Fibroblast of the aortic adventitia (primary cell): ENCODE measurements at regions not wholly inside any gene's neighbourhood (a gene's known extent, or its start where the extent isn't known, plus 50 kb on each side); places are given as distances from the start of the nearest gene placed in this dataset.

Source experiments
- DNase-seq: peaks from one replicate; pipeline ENCODE4 v3.0.0-alpha.2; 2010; ENCODE audit warnings: low read depth
- H3K4me3 ChIP-seq: 2 replicates; pipeline ENCODE4 v1.5.1; 2011; ENCODE audit warnings: low read depth, mild to moderate bottlenecking, control low read depth, low read length, moderate library complexity
- TF ChIP-seq, protein P1 (sequence below): IDR thresholded peaks from 2 replicates; pipeline ENCODE4 v1.5.1; 2011; ENCODE audit warnings: mild to moderate bottlenecking, low read length, control low read depth, inconsistent platforms; ENCODE audit not compliant: insufficient read depth

DNA sequence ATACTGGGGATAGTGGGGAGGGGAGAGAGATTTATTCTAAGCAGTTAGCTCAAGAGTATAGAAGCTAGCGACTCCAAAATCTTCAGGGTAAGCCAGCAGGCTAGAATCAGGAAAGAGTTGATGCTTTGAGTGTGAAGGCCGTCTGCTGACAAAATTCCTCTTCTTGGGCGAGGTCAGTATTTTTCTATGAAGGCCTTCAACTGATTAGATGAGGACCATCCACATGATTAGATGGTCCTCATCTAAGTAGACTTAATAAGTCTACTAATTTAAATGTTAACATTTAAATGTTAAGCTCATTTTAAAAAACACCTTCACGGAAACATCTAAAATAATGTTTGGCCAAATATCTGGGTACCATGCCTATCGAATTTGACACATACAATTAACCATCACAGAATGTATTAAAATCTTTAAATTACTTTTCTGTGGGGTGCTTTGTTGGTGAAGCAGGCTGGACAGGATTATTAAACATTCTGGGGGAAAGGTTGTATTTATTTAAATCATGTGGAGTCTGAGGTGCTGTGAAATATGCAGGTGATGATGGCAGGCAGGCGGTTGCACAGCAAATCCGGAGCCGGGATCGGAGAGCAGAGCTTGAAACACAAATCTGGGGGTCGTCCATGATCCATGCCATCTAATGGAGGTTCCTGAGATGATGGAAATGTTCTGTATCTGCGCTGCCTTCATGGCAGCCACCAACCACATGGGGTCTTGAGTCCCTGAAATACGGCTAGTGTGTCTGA, 49.8 kb upstream of the ADORA2B start:
- no peak overlapping the region for H3K4me3 ChIP-seq
- TF ChIP-seq, protein P1, sequence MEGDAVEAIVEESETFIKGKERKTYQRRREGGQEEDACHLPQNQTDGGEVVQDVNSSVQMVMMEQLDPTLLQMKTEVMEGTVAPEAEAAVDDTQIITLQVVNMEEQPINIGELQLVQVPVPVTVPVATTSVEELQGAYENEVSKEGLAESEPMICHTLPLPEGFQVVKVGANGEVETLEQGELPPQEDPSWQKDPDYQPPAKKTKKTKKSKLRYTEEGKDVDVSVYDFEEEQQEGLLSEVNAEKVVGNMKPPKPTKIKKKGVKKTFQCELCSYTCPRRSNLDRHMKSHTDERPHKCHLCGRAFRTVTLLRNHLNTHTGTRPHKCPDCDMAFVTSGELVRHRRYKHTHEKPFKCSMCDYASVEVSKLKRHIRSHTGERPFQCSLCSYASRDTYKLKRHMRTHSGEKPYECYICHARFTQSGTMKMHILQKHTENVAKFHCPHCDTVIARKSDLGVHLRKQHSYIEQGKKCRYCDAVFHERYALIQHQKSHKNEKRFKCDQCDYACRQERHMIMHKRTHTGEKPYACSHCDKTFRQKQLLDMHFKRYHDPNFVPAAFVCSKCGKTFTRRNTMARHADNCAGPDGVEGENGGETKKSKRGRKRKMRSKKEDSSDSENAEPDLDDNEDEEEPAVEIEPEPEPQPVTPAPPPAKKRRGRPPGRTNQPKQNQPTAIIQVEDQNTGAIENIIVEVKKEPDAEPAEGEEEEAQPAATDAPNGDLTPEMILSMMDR = no peak
- no peak for DNase-seq
